PC-3 (cell line): ENCODE measurements at regions not wholly inside any gene's neighbourhood (a gene's known extent, or its start where the extent isn't known, plus 50 kb on each side); places are given as distances from the start of the nearest gene placed in this dataset.

ENCODE experiments used
- ATAC-seq: fragments of 200-7000 bp; cut with Tn5 transposase; 2 replicates; pipeline ENCODE4 v1.9.1; 2020; ENCODE audit warnings: mild to moderate bottlenecking, moderate library complexity
- BruUV-seq: library from RNA; stranded (reverse); fragments of 400-500 nt; replicated peaks from 2 replicates; lab custom pipeline; 2021; lab: Mats Ljungman, UMichigan
- CTCF ChIA-PET: fragments of 300-600 bp; sonication (Branson Sonifier 250); formaldehyde crosslinking; loops from one replicate; lab custom pipeline; 2022; ENCODE audit warnings: antibody characterized with exemption; lab: Charles Lee
- POLR2A ChIA-PET: fragments of 300-600 bp; sonication (Branson Sonifier 250); formaldehyde crosslinking; loops from one replicate; lab custom pipeline; 2022; ENCODE audit warnings: antibody characterized with exemption; ENCODE audit not compliant: unreplicated experiment; lab: Charles Lee
- DNase-seq: peaks from one replicate; pipeline ENCODE4 v3.0.0-alpha.2; 2015
- H2AFZ ChIP-seq: fragments of 300-600 bp; sonication (generic); 2 replicates; pipeline ENCODE4 v1.6.0; 2016; ENCODE audit warnings: antibody characterized with exemption, low read length
- H3F3A ChIP-seq: fragments of 300-600 bp; sonication (generic); one replicate; pipeline ENCODE4 v1.6.0; 2017; ENCODE audit warnings: antibody characterized with exemption, low read length, control low read depth, mild to moderate bottlenecking; ENCODE audit not compliant: unreplicated experiment
- H3K27ac ChIP-seq: fragments of 300-600 bp; sonication (generic); 2 replicates; pipeline ENCODE4 v1.5.1; 2016; ENCODE audit warnings: mild to moderate bottlenecking, low read length
- H3K27me3 ChIP-seq: fragments of 300-600 bp; sonication (generic); 2 replicates; pipeline ENCODE4 v1.6.1; 2016; ENCODE audit warnings: low read length, mixed read lengths
- H3K36me3 ChIP-seq: fragments of 300-600 bp; sonication (generic); 2 replicates; pipeline ENCODE4 v1.6.1; 2016; ENCODE audit warnings: low read depth, mixed run types, low read length, mixed read lengths
- H3K4me1 ChIP-seq: fragments of 300-600 bp; sonication (generic); 2 replicates; pipeline ENCODE4 v1.5.1; 2016; ENCODE audit warnings: low read length; ENCODE audit not compliant: insufficient read depth
- H3K4me2 ChIP-seq: fragments of 300-600 bp; sonication (generic); 2 replicates; pipeline ENCODE4 v1.6.0; 2016; ENCODE audit warnings: low read length
- H3K4me3 ChIP-seq: fragments of 300-600 bp; sonication (generic); 2 replicates; pipeline ENCODE4 v1.5.1; 2016; ENCODE audit warnings: mild to moderate bottlenecking, low read length, mixed read lengths
- H3K79me2 ChIP-seq: fragments of 300-600 bp; sonication (generic); 2 replicates; pipeline ENCODE4 v1.6.1; 2017; ENCODE audit warnings: low read length, mixed read lengths
- H3K9ac ChIP-seq: fragments of 300-600 bp; sonication (generic); 2 replicates; pipeline ENCODE4 v1.6.0; 2016; ENCODE audit warnings: mild to moderate bottlenecking, low read length
- H3K9me2 ChIP-seq: fragments of 300-600 bp; sonication (generic); replicated peaks from 2 replicates; pipeline ENCODE4 v1.6.1; 2016; ENCODE audit warnings: mixed run types, low read length, mixed read lengths
- H3K9me3 ChIP-seq: fragments of 300-600 bp; sonication (generic); 2 replicates; pipeline ENCODE4 v1.6.1; 2016; ENCODE audit warnings: low read length, mixed read lengths
- H4K20me1 ChIP-seq: fragments of 300-600 bp; sonication (generic); 2 replicates; pipeline ENCODE4 v1.6.1; 2016; ENCODE audit warnings: low read length, mixed read lengths
- EZH2 ChIP-seq: fragments of 300-600 bp; sonication (generic); IDR thresholded peaks from one replicate; pipeline ENCODE4 v1.6.1; 2017; ENCODE audit warnings: antibody characterized with exemption, mild to moderate bottlenecking, low read length; ENCODE audit not compliant: unreplicated experiment
- EZH2phosphoT487 ChIP-seq: fragments of 300-600 bp; sonication (generic); IDR thresholded peaks from 2 replicates; pipeline ENCODE4 v1.6.1; 2018; ENCODE audit warnings: mild to moderate bottlenecking, antibody characterized with exemption, low read length, borderline replicate concordance
- intact Hi-C: fragments of 100-400 bp; cut with micrococcal nuclease; formaldehyde crosslinking; loops from 2 replicates; pipeline ENCODE4 v1.9.0; 2023
- TF ChIP-seq, protein P1 (sequence below): fragments of 300-600 bp; sonication (generic); conservative IDR thresholded peaks from 2 replicates; pipeline ENCODE4 v1.5.1; 2017; ENCODE audit warnings: antibody characterized with exemption, low read depth, mild to moderate bottlenecking, low read length

GRCh38 chr6:168956884-168957730, 296.5 kb downstream of the THBS2 start:
- Histone ChIP-seq H4K20me1 (no peaks in the 10 kb centered on the region), H3K4me3 (no peak overlapping the region), H3K79me2 (no peaks in the 10 kb centered on the region), H3K27me3 (peaks cover 10% of the 10 kb centered on the region), H3K9me2 (no peaks in the 10 kb centered on the region), H3F3A (no peaks in the 10 kb centered on the region), H2AFZ (no peak overlapping the region), H3K9ac (no peak overlapping the region), H3K9me3 (no peaks in the 10 kb centered on the region), H3K4me2 (no peak overlapping the region), H3K27ac (no peak overlapping the region), H3K36me3 (no peaks in the 10 kb centered on the region), H3K4me1 (no peaks in the 10 kb centered on the region)
- DNase-seq = peak; percentile 58
- BruUV-seq = no TSS peak
- CTCF ChIA-PET = no interaction called here
- ATAC-seq = peak; percentile 80
- intact Hi-C loops = loop anchor here (2.0 kb wide), 1 partner anchor 1574 kb away; no protein-coding TSS in a partner anchor
- POLR2A ChIA-PET = no interaction called here
- TF ChIP-seq, protein P1, sequence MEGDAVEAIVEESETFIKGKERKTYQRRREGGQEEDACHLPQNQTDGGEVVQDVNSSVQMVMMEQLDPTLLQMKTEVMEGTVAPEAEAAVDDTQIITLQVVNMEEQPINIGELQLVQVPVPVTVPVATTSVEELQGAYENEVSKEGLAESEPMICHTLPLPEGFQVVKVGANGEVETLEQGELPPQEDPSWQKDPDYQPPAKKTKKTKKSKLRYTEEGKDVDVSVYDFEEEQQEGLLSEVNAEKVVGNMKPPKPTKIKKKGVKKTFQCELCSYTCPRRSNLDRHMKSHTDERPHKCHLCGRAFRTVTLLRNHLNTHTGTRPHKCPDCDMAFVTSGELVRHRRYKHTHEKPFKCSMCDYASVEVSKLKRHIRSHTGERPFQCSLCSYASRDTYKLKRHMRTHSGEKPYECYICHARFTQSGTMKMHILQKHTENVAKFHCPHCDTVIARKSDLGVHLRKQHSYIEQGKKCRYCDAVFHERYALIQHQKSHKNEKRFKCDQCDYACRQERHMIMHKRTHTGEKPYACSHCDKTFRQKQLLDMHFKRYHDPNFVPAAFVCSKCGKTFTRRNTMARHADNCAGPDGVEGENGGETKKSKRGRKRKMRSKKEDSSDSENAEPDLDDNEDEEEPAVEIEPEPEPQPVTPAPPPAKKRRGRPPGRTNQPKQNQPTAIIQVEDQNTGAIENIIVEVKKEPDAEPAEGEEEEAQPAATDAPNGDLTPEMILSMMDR = peak; percentile 83
- TF ChIP-seq EZH2phosphoT487 = no peak

GRCh38 chr6:168956141-168956838, 297.4 kb downstream of the THBS2 start:
- Histone ChIP-seq H3F3A (no peaks in the 10 kb centered on the region), H3K4me1 (no peaks in the 10 kb centered on the region), H4K20me1 (no peaks in the 10 kb centered on the region), H3K4me3 (no peak overlapping the region), H3K9me3 (no peaks in the 10 kb centered on the region), H3K9me2 (no peaks in the 10 kb centered on the region), H3K36me3 (no peaks in the 10 kb centered on the region), H3K79me2 (no peaks in the 10 kb centered on the region), H3K27ac (no peak overlapping the region), H2AFZ (no peak overlapping the region), H3K4me2 (no peak overlapping the region), H3K27me3 (peaks cover 18% of the 10 kb centered on the region), H3K9ac (no peak overlapping the region)
- no TSS peak for BruUV-seq
- POLR2A ChIA-PET = no interaction called here
- ATAC-seq (no peak), DNase-seq (no peak)
- TF ChIP-seq EZH2 (no peak), EZH2phosphoT487 (no peak)
- TF ChIP-seq, protein P1 = no peak
- CTCF ChIA-PET = no interaction called here
- intact Hi-C loops = loop anchor here (2.0 kb wide), 1 partner anchor 1575 kb away; no protein-coding TSS in a partner anchor

DNA sequence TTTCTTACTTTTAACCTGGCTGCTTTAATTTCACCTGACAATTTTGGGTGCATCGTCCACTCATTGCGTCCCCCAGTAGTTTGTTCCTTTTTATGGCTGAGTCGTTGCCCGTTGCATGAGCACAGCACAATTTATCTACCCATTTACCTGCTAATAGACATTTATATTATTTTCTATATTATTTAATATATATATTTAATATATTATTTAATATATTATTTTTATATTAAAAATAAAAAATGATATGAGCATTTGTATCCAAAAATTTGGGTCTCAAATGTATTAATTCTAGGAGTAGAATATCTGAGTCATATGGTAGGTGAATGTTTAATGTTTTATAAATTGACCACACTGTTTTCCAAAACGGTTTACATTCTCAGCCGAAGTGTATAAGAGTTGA, 300.2 kb downstream of the THBS2 start:
- H4K20me1 ChIP-seq = no peaks in the 10 kb centered on the region
- TF ChIP-seq, protein P1 = no peak
- TF ChIP-seq EZH2 (no peak), EZH2phosphoT487 (no peak)
- ATAC-seq = no peak
- no peak overlapping the region for H3K27ac ChIP-seq
- no peak overlapping the region for H3K4me3 ChIP-seq
- H3K4me1 ChIP-seq = no peaks in the 10 kb centered on the region
- H3K27me3 ChIP-seq = peaks cover 43% of the 10 kb centered on the region
- POLR2A ChIA-PET = no interaction called here
- BruUV-seq = no TSS peak
- H3K9ac ChIP-seq = no peak overlapping the region
- H3K79me2 ChIP-seq = no peaks in the 10 kb centered on the region
- intact Hi-C loops = no loop called here
- no peak overlapping the region for H3K4me2 ChIP-seq
- H2AFZ ChIP-seq = no peak overlapping the region
- no peaks in the 10 kb centered on the region for H3K9me3 ChIP-seq
- H3K9me2 ChIP-seq = no peaks in the 10 kb centered on the region
- CTCF ChIA-PET = no interaction called here
- no peaks in the 10 kb centered on the region for H3F3A ChIP-seq
- no peak for DNase-seq
- no peaks in the 10 kb centered on the region for H3K36me3 ChIP-seq
